Neuronal stem cell (in vitro differentiated cells): ENCODE measurements at regions not wholly inside any gene's neighbourhood (a gene's known extent, or its start where the extent isn't known, plus 50 kb on each side); places are given as distances from the start of the nearest gene placed in this dataset. TPM values are rescaled to one million over a fixed set of nuclear protein-coding genes. Genes with fewer than 3 reads are reported as not detected.

Experiments
- small RNA-seq: library from polyadenylated mRNA; stranded (forward); fragments of <200 nt; extraction: miRNeasy Mini kit (QIAGEN cat#:217004); gene quantifications from one replicate; pipeline ENCODE3, GENCODE V24; 2013; ENCODE audit not compliant: insufficient read depth

Small RNAs in the stretch of these regions (small RNA-seq; reads per million reads assigned to genes)
- not detected for gene RNA5SP40
